HepG2 (cell line): ENCODE measurements at regions not wholly inside any gene's neighbourhood (a gene's known extent, or its start where the extent isn't known, plus 50 kb on each side); places are given as distances from the start of the nearest gene placed in this dataset.

ENCODE experiments used
- ATAC-seq: fragments of 200-7000 bp; cut with Tn5 transposase; 3 replicates; pipeline ENCODE4 v1.9.1; 2020; ENCODE audit warnings: mild to moderate bottlenecking, moderate library complexity
- BruUV-seq: library from RNA; stranded (reverse); fragments of 400-500 nt; replicated peaks from 2 replicates; lab custom pipeline; 2021; lab: Mats Ljungman, UMichigan
- CTCF ChIA-PET: fragments of 300-600 bp; formaldehyde crosslinking; extraction: SDS; loops from one replicate; lab custom pipeline; 2021; ENCODE audit warnings: low total read pairs, inconsistent platforms, low intra/inter-chr PET ratio; lab: Yijun Ruan, JAX
- POLR2A ChIA-PET: fragments of 350-600 bp; sonication (Branson Sonifier 250); formaldehyde crosslinking; loops from one replicate; lab custom pipeline; 2020; ENCODE audit warnings: antibody characterized with exemption, inconsistent platforms; lab: Yijun Ruan, JAX
- DNase-seq: peaks from one replicate; pipeline ENCODE4 v3.0.0-alpha.2; 2015; ENCODE audit warnings: low spot score
- FAIRE-seq: peaks from 3 replicates; lab custom pipeline; 2011; peaks lifted over from hg19 to GRCh38; lab: Jason Lieb, UNC
- H2AFZ ChIP-seq: one replicate; pipeline ENCODE4 v1.6.1; 2011; ENCODE audit warnings: low read length, inconsistent platforms
- H3K27ac ChIP-seq: fragments of 300-600 bp; 3 replicates; pipeline ENCODE4 v1.8.0; 2011; ENCODE audit warnings: mixed run types, mild to moderate bottlenecking, mixed read lengths, low read length, inconsistent platforms; ENCODE audit not compliant: insufficient read depth; ENCODE audit errors: extremely low read length
- H3K27me3 ChIP-seq, 2 experiments: fragments of 200-600 bp in 1 of 2; 2 replicates in 1 of 2; 3 replicates in 1 of 2; pipeline versions ENCODE4 v1.6.0 to v1.8.0; 2011; ENCODE audit warnings: low read length in 2 of 2, mild to moderate bottlenecking in 2 of 2, moderate library complexity in 2 of 2, inconsistent platforms in 1 of 2; ENCODE audit not compliant: insufficient read depth in 2 of 2, control insufficient read depth in 1 of 2
- H3K36me3 ChIP-seq, 2 experiments: fragments of 200-600 bp in 1 of 2; replicated peaks in 1 of 2; 2 replicates in 1 of 2; 3 replicates in 1 of 2; pipeline versions ENCODE4 v1.5.1 to v1.8.0; 2011; ENCODE audit warnings: low read length in 2 of 2, inconsistent platforms in 1 of 2; ENCODE audit not compliant: insufficient read depth in 2 of 2, control insufficient read depth in 1 of 2
- H3K4me1 ChIP-seq: 2 replicates; pipeline ENCODE4 v1.5.1; 2012; ENCODE audit warnings: low read length, inconsistent platforms; ENCODE audit not compliant: insufficient read depth
- H3K4me2 ChIP-seq: 2 replicates; pipeline ENCODE4 v1.6.0; 2011; ENCODE audit warnings: low read depth, low read length, inconsistent platforms
- H3K4me3 ChIP-seq, 3 experiments: fragments of 200-600 bp in 1 of 3; sonication (generic), shearing (Covaris generic) in 1 of 3; replicated peaks in 1 of 3; 2 replicates each; pipeline ENCODE4 v1.5.1; 2011 to 2016; ENCODE audit warnings: low read length in 3 of 3, inconsistent platforms in 2 of 3, low read depth in 2 of 3, mild to moderate bottlenecking in 2 of 3, control low read depth in 1 of 3, mixed read lengths in 1 of 3; ENCODE audit not compliant: insufficient read depth in 1 of 3
- H3K79me2 ChIP-seq: one replicate; pipeline ENCODE4 v1.6.1; 2011; ENCODE audit warnings: low read length, inconsistent platforms; ENCODE audit not compliant: insufficient read depth
- H3K9ac ChIP-seq: 2 replicates; pipeline ENCODE4 v1.6.0; 2011; ENCODE audit warnings: mild to moderate bottlenecking, low read depth, low read length, inconsistent platforms; ENCODE audit not compliant: insufficient read depth
- H3K9me3 ChIP-seq: 2 replicates; pipeline ENCODE4 v1.5.1; 2012; ENCODE audit warnings: mild to moderate bottlenecking, low read length
- H4K20me1 ChIP-seq: 2 replicates; pipeline ENCODE4 v1.6.0; 2011; ENCODE audit warnings: inconsistent platforms, mild to moderate bottlenecking, low read length, moderate library complexity; ENCODE audit not compliant: insufficient read depth
- FOXA3 ChIP-seq: IDR thresholded peaks from 2 replicates; pipeline ENCODE4 v1.6.1; 2016; ENCODE audit warnings: missing genetic modification reagents, missing compliant biosample characterization
- HNRNPUL1 ChIP-seq: fragments of 200-400 bp; formaldehyde crosslinking; IDR thresholded peaks from 2 replicates; pipeline ENCODE4 v1.6.1; 2017; ENCODE audit warnings: low read depth, mild to moderate bottlenecking, low read length, moderate library complexity
- NFIB ChIP-seq: sonication (generic); formaldehyde crosslinking; IDR thresholded peaks from 2 replicates; pipeline ENCODE4 v1.9.0; 2021; ENCODE audit warnings: missing genetic modification reagents, mild to moderate bottlenecking, borderline replicate concordance
- SOX13 ChIP-seq, 3 experiments: fragments of 450-650 bp in 1 of 3; sonication (generic) in 1 of 3; formaldehyde crosslinking in 1 of 3; IDR thresholded peaks in 2 of 3; conservative IDR thresholded peaks in 1 of 3; 2 replicates each; pipeline versions ENCODE4 v1.5.0 to v1.6.1; 2016 to 2020; ENCODE audit warnings: antibody characterized with exemption in 1 of 3, mild to moderate bottlenecking in 1 of 3, missing compliant biosample characterization in 1 of 3, missing genetic modification reagents in 1 of 3, moderate library complexity in 1 of 3
- SOX5 ChIP-seq: IDR thresholded peaks from 2 replicates; pipeline ENCODE4 v1.6.1; 2016; ENCODE audit warnings: borderline replicate concordance
- SOX6 ChIP-seq, 2 experiments: fragments of 450-650 bp in 1 of 2; sonication (generic) in 1 of 2; formaldehyde crosslinking in 1 of 2; IDR thresholded peaks; 2 replicates each; pipeline versions ENCODE4 v1.4.0 to v1.6.1; 2017 to 2020; ENCODE audit warnings: antibody characterized with exemption in 1 of 2, mild to moderate bottlenecking in 1 of 2, missing genetic modification reagents in 1 of 2
- ZNF547 ChIP-seq: sonication (generic); formaldehyde crosslinking; IDR thresholded peaks from 2 replicates; pipeline ENCODE4 v1.5.1; 2020; ENCODE audit warnings: mild to moderate bottlenecking, missing genetic modification reagents
- ZNF746 ChIP-seq: sonication (generic); formaldehyde crosslinking; IDR thresholded peaks from 2 replicates; pipeline ENCODE4 v1.8.0; 2022; ENCODE audit warnings: mild to moderate bottlenecking, missing genetic modification reagents
- ZSCAN29 ChIP-seq: sonication (generic); formaldehyde crosslinking; conservative IDR thresholded peaks from 2 replicates; pipeline ENCODE4 v1.4.0; 2020; ENCODE audit warnings: mild to moderate bottlenecking, missing genetic modification reagents
- WGBS: methylation state at CpG from one replicate; pipeline ENCODE4 v1.1.6; 2017; ENCODE audit warnings: low lambda C conversion rate; 5-methylcytosine and 5-hydroxymethylcytosine counted together
- in situ Hi-C: cut with HindIII; loops from 2 replicates; pipeline ENCODE4 v1.10.0; 2017; ENCODE audit warnings: low pct_unique_long_range_greater_than_20kb; ENCODE audit not compliant: extremely low pct_ligation_motif_present
- intact Hi-C: fragments of 100-400 bp; cut with micrococcal nuclease; formaldehyde crosslinking; loops from one replicate; pipeline ENCODE4 v1.10.0; 2022; ENCODE audit not compliant: unreplicated experiment
- TF ChIP-seq, protein P1 (sequence below): sonication (generic); formaldehyde crosslinking; conservative IDR thresholded peaks from 2 replicates; pipeline ENCODE4 v1.8.0; 2022; ENCODE audit warnings: mild to moderate bottlenecking, moderate library complexity, missing genetic modification reagents
- TF ChIP-seq, protein P2 (sequence below), 2 experiments: sonication (generic) in 1 of 2; formaldehyde crosslinking in 1 of 2; IDR thresholded peaks; 2 replicates each; pipeline versions ENCODE4 v1.4.0 to v1.6.1; 2016 to 2020; ENCODE audit warnings: borderline replicate concordance in 1 of 2, low read depth in 1 of 2, mild to moderate bottlenecking in 1 of 2, missing genetic modification reagents in 1 of 2

DNA sequence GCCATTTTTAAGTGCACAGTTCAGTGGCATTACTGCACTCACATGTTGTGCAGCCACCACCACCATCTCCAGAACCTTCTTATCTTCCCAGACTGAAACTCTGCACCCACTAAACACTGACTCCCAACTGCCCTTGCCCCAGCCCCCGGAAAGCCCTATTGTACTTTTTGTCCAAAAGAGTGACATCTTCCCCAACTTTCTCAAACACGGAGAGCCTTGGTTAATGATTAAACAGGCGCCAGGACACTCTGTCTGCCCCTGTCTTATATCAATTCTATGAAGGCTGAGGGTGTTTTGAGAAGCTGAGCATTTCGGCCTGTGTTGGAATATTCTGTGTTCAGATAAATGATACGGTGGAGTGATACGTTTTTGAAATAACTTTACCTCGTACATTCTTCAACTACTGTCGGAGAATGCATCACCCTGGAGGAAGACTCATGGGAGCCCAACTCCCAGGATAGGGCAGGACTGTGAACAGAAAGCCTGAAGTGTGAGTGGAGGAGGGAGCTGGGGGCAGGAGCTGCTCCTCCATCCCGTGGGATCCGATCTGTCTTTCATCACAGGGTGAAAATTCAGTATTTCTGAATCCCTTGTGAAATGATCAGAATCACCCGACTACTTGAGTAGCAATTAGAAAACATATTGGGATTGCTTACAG, 68.7 kb upstream of the FOXC1 start:
- no peaks in the 10 kb centered on the region for H3K36me3 ChIP-seq
- no peak overlapping the region for H3K4me3 ChIP-seq
- H3K4me2 ChIP-seq, result peak overlapping the region; percentile 33
- DNase-seq (peak; percentile 64), ATAC-seq (peak; percentile 80), FAIRE-seq (peak; percentile 75)
- TF ChIP-seq SOX5 (CRISPR knock-in tag) (peak; percentile 72), ZSCAN29 (CRISPR knock-in tag) (no peak), ZNF547 (CRISPR knock-in tag) (no peak), ZNF746 (CRISPR knock-in tag) (no peak), FOXA3 (no peak), SOX13 (IDR thresholded peaks at IDR 0.05) (no peak), SOX13 (CRISPR knock-in tag; conservative IDR thresholded peaks at IDR 0.05 in 1 of 2, IDR thresholded peaks at IDR 0.05 in 1 of 2) (peak in 1 of 2 experiments; percentile 55; a peak in 2 of 4 replicates), NFIB (CRISPR knock-in tag) (no peak), SOX6 (IDR thresholded peaks at IDR 0.05) (no peak), SOX6 (CRISPR knock-in tag; IDR thresholded peaks at IDR 0.05) (peak; percentile 69), HNRNPUL1 (peak; percentile 67)
- TF ChIP-seq, protein P1, sequence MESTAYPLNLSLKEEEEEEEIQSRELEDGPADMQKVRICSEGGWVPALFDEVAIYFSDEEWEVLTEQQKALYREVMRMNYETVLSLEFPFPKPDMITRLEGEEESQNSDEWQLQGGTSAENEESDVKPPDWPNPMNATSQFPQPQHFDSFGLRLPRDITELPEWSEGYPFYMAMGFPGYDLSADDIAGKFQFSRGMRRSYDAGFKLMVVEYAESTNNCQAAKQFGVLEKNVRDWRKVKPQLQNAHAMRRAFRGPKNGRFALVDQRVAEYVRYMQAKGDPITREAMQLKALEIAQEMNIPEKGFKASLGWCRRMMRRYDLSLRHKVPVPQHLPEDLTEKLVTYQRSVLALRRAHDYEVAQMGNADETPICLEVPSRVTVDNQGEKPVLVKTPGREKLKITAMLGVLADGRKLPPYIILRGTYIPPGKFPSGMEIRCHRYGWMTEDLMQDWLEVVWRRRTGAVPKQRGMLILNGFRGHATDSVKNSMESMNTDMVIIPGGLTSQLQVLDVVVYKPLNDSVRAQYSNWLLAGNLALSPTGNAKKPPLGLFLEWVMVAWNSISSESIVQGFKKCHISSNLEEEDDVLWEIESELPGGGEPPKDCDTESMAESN, result no peak
- TF ChIP-seq, protein P2, sequence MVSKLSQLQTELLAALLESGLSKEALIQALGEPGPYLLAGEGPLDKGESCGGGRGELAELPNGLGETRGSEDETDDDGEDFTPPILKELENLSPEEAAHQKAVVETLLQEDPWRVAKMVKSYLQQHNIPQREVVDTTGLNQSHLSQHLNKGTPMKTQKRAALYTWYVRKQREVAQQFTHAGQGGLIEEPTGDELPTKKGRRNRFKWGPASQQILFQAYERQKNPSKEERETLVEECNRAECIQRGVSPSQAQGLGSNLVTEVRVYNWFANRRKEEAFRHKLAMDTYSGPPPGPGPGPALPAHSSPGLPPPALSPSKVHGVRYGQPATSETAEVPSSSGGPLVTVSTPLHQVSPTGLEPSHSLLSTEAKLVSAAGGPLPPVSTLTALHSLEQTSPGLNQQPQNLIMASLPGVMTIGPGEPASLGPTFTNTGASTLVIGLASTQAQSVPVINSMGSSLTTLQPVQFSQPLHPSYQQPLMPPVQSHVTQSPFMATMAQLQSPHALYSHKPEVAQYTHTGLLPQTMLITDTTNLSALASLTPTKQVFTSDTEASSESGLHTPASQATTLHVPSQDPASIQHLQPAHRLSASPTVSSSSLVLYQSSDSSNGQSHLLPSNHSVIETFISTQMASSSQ (IDR thresholded peaks at IDR 0.05; ENCODE audit: low read depth), result peak; percentile 89
- TF ChIP-seq, protein P2 (CRISPR knock-in tag; IDR thresholded peaks at IDR 0.05; ENCODE audit: borderline replicate concordance), result peak; percentile 64; the same call in 1 of the 2 replicates
- WGBS, result 10% methylated on average over 11 of the region's 11 CpGs
- BruUV-seq, result no TSS peak
- H3K9me3 ChIP-seq, result no peaks in the 10 kb centered on the region
- no peaks in the 10 kb centered on the region for H3K79me2 ChIP-seq
- peaks cover 13% of the 10 kb centered on the region for H3K4me1 ChIP-seq
- in situ Hi-C loops (no loop called here), intact Hi-C loops (no loop called here)
- no peak overlapping the region for H2AFZ ChIP-seq
- no peak overlapping the region for H3K27ac ChIP-seq
- peaks cover 0 to 11% of the 10 kb centered on the region in 2 experiments; a peak in 3 of 5 replicates for H3K27me3 ChIP-seq
- POLR2A ChIA-PET, result no interaction called here
- H4K20me1 ChIP-seq, result no peaks in the 10 kb centered on the region
- CTCF ChIA-PET, result no interaction called here
- H3K9ac ChIP-seq, result no peak overlapping the region
